ENCODE measurements at regions not wholly inside any gene's neighbourhood (a gene's known extent, or its start where the extent isn't known, plus 50 kb on each side); places are given as distances from the start of the nearest gene placed in this dataset.

- DNase-seq = no peak
Observed at GRCh38 chr16:9256196-9256595, 164.8 kb downstream of the HAPSTR1 start.

- DNase-seq = no peak
Observed at GRCh38 chr16:9257843-9258242, 166.4 kb downstream of the HAPSTR1 start.

DNA sequence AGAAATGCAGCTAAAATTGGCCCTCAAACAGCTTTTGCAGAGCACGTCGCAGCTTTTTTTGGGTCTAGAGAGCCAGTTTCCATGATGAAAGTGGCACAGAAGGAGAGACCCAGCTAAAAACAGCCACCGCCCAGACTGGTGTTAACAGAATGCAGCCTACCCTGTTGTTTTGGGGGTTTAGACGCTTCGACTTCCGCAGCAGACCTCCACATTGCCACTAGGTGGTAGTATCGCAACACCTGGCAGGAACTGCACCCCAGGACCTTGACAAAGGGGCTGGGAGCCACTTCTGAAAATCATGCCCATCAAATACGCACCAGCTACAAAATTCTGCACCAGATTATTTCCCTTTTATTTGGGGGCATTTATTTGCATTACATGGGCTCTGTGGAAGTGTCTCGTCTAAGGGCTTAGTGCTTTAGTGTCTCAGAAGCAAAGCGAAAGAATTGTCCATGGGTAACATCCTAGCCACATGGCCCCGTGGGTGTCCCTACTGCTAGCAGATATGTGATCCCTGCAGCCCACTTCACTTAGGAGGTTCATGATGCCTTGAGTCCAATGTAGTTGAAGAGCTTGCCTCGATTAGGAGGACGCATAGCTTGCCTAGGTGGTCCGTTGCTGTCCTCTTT lies 167.1 kb downstream of the HAPSTR1 start:
- no peak for DNase-seq

DNA sequence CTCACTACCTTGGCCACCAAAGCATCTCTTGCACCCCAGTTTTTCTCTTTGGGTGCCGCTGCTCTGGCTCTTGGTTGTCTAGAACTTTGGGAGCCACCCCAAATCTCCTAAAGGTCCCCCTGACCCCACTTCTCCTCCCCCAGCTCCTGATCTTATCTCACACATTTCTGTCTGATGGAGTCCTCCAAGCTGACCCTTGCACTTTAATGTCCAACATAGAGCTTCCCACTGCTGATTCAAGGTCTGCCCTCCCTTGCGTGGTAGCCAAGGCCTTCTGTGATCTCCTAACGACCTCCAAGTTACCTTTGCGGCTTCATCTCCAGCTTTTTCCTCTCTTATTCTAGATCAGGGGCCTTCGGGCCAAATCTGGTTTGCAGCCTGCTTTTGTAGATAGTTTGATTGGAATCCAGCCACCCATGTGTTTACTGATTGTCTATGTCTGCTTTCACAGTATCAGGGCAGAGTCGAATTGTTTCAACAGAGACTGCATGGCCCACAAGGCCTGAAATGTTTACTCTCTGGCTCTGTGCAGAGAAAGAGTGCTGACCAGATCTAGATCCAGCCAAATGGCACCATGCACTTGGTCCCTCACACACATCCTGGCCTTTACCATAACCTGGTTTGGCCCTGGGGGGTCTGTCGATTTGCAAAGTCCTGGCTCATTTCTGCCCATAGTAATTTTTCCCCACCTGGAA lies 168.6 kb downstream of the HAPSTR1 start:
- no peak for DNase-seq

DNA sequence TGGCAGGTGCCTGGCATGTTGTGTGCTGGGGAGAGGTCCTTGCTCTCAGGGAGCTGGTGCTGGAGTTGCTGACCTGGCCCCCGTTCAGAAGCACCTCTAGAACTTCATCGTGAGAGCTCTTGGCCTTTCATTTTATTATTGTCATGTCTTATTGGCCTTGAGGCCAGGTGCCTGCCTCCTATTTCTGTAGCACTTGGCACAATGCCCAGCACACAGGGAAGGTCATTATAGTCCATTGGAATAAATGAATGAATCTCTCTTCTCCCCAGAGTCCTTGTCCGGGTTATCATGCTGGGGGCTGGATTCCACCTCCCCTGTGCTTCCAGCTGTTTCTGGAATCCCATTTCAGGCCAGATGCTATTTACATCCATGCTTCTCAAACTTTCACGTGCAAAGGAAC lies 169.2 kb downstream of the HAPSTR1 start:
- DNase-seq = no peak

DNA sequence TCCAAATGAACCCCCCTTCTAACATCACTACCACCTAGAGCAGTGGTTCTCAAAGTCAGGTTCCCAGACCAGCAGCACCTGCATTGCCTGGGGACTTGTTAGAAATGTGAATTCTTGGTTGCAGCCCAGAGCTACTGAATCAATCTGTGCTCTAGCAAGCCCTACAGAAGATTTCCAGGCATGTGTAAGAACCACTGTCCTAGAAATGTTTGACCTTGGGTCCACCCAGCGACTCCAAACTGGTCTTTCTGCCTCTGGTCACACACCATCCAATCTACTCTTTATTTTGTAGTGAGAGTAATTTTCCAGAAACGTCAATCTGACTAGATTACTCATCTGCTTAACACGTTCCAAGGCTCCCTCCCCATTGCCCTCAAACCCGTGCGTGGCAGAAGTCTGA lies 169.9 kb downstream of the HAPSTR1 start:
- no peak for DNase-seq

GRCh38 chr16:9262941-9263715 lies 171.7 kb downstream of the HAPSTR1 start:
- no peak for DNase-seq

GRCh38 chr16:9264067-9264466 lies 172.6 kb downstream of the HAPSTR1 start:
- no peak for DNase-seq

GRCh38 chr16:9268446-9268845 lies 177.0 kb downstream of the HAPSTR1 start:
- DNase-seq = no peak

GRCh38 chr16:9270424-9270823 lies 179.0 kb downstream of the HAPSTR1 start:
- DNase-seq = no peak

GRCh38 chr16:9270941-9271340 lies 179.5 kb downstream of the HAPSTR1 start:
- no peak for DNase-seq

- no peak for DNase-seq
Observed at GRCh38 chr16:9271841-9272240, 180.4 kb downstream of the HAPSTR1 start.

DNA sequence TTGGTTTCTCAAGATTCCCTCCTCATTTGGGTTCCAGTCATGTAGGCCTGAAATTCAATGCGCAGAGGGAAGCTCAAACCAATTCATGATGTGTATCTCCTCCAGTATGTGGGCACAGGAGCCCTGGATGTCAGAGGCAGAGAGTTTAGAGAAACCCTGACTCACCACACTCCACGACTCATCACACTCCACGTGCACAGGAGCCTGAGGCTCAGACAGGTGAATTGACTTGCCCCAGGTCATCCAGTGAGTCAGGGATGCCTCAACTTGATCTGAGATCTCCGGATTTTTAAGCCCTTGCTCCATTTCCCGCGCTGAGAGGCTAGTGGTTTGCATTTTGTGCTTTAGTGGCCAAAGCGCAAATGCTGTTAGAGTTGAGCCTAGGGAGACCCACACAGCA lies 183.9 kb downstream of the HAPSTR1 start:
- DNase-seq = no peak

DNA sequence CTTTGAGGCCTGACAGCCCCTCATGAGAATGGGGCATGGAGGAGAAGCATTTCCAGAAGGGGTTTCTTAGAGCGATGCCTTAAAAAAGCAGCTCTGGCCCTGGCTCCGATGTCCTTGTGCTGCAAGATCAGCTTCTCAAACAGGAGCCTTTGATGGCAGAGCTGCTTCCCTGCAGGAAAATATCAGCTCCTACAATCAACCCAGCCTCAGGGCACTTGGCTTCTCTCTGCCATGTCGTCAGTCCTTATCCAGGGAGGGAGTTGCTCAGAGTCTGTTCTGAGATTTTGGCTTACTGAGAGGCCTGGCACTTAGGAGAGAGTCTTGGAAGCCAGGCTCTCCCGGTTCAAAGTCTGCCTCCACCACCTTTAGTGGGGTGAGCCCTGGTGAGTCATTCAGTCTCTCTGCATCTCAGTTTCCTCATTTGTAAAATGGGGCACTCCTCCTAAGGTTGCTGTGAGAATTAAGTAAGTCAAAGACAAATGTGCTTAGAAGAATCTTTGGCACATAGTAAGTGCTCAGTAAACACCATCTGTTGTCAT lies 184.4 kb downstream of the HAPSTR1 start:
- DNase-seq = no peak

- no peak for DNase-seq
Observed at GRCh38 chr16:9279291-9280068, 188.0 kb downstream of the HAPSTR1 start.

DNA sequence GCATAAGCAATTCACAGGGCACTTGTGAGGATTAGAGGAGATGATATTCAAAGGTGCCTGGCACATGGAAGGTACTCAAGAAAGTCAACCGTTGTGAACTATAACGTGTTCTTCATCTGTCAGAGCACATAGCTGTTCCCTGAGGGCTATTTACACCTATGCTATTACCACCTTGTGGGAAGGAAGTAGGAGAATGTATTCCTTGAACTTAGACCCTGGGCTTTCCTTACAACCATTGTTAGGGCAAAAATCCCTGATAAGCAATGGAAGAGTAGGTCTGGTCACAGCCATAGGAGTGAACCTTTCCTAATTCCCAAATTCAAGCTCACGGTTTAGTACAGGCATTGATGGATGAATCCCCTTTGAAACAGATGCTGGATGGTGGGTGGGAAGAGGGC lies 188.6 kb downstream of the HAPSTR1 start:
- no peak for DNase-seq

DNA sequence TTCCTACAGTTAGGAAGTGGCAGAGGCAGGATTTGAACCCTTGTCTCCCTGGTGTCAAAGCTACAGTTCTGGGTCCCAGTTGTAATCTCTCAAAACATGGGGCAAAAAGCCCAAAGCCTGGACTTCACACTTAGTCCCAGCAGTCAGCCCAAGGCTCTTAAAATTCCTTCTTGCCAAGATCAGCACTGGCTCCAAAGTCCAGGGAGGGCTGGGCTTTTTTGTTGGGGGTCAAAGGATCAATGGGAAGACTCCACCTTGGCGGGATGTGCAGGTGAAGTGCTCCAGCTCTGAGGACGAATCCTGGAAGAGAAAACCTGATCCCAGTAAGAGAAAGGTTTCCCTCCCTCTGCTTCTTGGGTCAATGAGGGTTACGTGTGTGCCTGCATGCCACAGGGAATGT lies 195.5 kb downstream of the HAPSTR1 start:
- DNase-seq = no peak

DNA sequence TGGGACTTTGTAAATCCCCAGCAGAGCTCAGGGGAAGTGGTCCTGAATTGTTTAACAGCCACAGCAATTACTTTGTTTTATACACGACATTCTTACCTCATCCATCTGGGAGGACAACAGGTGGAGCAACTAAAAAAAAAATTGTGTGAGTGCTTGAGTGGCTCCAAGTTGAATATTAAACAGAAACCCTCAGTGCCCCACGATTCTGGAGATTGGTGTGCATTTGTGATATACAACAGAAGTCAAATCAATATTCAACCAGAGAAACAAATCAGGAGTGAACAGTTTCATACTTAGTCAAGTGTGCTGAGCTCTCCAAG lies 204.8 kb downstream of the HAPSTR1 start:
- no peak for DNase-seq

DNA sequence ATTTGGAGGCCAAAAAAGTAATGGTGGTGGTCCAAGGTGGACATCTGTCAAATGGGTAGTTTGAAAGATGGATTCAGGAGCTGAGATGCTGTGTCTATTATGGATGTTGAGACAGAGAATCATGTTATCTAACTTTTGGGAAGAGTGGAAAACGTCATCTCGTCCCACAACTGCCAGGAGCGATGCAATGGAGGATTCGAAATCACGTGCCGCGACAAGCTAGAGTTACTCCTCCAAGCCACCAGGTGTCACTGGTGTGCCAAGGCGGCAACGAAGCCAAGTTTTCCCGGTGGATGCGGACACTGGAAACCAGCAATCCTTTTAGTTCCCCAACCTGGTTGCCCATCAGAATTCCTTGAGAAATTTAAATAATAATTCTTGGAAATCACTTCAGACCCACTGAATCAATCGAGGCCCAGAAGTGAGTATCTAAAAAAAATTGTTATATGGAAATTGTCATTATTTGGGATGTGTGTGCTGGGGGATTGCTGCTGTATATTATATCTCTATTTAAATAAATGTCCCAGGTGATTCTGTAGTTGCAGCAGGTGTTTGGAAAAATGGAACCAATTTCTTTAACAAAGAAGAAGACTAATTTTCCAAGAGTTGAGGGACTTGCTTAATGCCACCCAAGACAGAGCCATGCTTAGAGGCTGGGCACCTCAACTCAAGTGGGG lies 206.1 kb downstream of the HAPSTR1 start:
- peak; percentile 0 for DNase-seq

DNA sequence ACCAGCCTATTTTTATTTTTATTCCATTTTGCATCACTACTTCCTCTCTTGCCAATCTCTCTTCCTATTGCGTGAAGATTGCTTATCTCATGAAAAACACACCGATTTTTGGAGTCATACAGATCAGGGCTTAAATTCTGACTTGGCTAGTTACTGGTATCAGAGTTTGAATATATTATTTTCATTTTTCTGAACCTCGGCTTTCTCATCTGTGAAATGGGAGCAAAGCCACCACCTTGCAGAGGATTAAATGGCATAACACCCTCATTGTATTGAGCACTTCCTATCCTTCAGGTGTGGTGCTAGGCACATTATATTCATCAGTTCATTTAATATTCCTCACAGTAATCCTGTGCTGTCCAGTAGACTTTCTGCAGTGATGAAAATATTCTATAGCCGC lies 208.8 kb downstream of the HAPSTR1 start:
- no peak for DNase-seq

- DNase-seq = no peak
Observed at GRCh38 chr16:9302072-9302471, 210.6 kb downstream of the HAPSTR1 start.

DNA sequence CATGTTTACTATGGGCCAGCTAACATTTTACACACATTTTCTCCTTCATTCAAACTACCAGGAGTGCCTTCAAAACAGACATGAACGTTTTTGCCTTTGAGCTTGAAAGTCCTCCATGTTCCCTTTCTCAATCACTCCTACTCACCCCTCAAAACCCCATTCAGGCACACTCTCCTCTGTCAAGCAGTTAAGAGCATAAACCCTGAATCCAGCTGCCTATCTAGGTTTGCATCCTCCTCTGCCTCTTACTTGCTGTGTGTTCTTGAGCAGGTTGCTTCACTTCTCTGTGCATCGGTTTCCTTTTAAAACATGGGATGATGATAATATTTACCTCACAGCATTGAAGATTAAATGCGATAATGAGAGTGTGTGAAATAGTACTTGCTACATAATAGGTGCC lies 215.3 kb downstream of the HAPSTR1 start:
- no peak for DNase-seq

DNA sequence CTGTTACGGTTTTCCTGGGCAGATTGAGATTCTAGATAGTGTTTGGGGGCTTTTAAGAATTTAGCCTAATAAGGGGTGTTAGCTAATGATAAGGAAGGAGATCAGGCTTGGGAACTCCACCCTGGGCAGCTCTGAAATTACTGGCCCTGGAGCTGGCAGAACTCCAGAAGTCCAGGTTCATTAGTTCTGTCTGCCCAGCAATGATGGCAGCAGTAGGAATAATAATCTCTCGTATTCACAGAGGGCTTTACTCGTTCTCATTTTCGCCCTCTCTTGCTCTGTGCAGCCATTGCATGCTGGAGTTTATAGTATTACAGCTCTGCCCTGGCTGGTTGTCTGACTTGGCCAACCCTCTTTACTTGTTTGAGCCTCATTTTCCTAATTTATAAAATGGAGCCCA lies 216.0 kb downstream of the HAPSTR1 start:
- no peak for DNase-seq
